ENCODE measurements at regions not wholly inside any gene's neighbourhood (a gene's known extent, or its start where the extent isn't known, plus 50 kb on each side); places are given as distances from the start of the nearest gene placed in this dataset.

- Histone ChIP-seq H3K27me3 (ENCODE audit: control insufficient read depth in 2 of 2, insufficient read depth in 2 of 2, low read length in 2 of 2) (no peaks in the 10 kb centered on the region), H3K79me2 (ENCODE audit: insufficient read depth, low read length) (no peaks in the 10 kb centered on the region), H3K4me3 (replicated peaks in 1 of 3; ENCODE audit: low read depth in 2 of 3, low read length in 3 of 3) (no peak overlapping the region), H3K27ac (ENCODE audit: low read depth in 1 of 2, low read length in 2 of 2) (no peak overlapping the region), H3K4me1 (ENCODE audit: control insufficient read depth in 1 of 2, insufficient read depth in 2 of 2, low read length in 2 of 2) (no peaks in the 10 kb centered on the region), H3K36me3 (replicated peaks in 1 of 2; ENCODE audit: control insufficient read depth in 1 of 2, insufficient read depth in 2 of 2, low read length in 2 of 2) (no peaks in the 10 kb centered on the region), H2AFZ (ENCODE audit: insufficient read depth, low read depth, low read length, poor library complexity, severe bottlenecking) (no peak overlapping the region), H3K4me2 (replicated peaks; ENCODE audit: extremely low read depth, low read length, poor library complexity, severe bottlenecking) (no peak overlapping the region), H3K9me3 (replicated peaks in 1 of 2; ENCODE audit: control insufficient read depth in 1 of 2, insufficient read depth in 1 of 2, low read length in 2 of 2) (no peaks in the 10 kb centered on the region), H3K9ac (ENCODE audit: insufficient read depth, low read length, poor library complexity, severe bottlenecking) (no peak overlapping the region), H4K20me1 (ENCODE audit: insufficient read depth, low read length) (no peaks in the 10 kb centered on the region)
- Mint-ChIP-seq H3K36me3 (no peaks in the 10 kb centered on the region), H3K9me3 (peaks cover 0 to 7% (median 0%) of the 10 kb centered on the region in 7 donors), H3K4me1 (no peaks in the 10 kb centered on the region), H3K27ac (no peak overlapping the region), H3K27me3 (ENCODE audit: low read depth in 3 of 3) (no peaks in the 10 kb centered on the region), H3K4me3 (no peak overlapping the region)
- no peak for DNase-seq
- 100% methylated on average over 1 of the region's 2 CpGs for WGBS (ENCODE audit: insufficient coverage)
- intact Hi-C loops (cut with micrococcal nuclease) = no loop called here
- TF ChIP-seq CTCF (IDR thresholded peaks at IDR 0.05) = no peak
Measured at GRCh38 chr1:218925777-218926176, 247.9 kb upstream of the LYPLAL1 start.

DNA sequence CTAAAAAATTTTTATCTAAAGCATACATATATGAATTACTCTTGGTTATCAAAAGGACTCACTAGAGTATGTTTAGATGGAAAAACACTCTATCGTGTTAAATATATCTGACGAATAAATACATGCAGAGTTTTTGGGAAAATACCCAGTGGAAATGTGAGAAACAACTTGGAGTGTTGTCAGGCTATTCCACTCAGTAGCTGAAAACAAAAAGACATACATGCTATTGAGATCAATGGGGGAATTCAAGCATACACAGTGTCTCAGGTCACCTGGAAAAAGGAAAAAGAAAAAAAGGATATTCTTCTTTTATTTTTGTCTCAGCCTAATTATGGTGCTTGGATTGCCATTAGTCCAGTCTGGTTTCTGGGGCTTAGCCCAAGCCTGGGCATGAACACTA is 247.0 kb upstream of the LYPLAL1 start:
- Histone ChIP-seq H3K27me3 (ENCODE audit: control insufficient read depth in 2 of 2, insufficient read depth in 2 of 2, low read length in 2 of 2) (no peaks in the 10 kb centered on the region), H3K36me3 (replicated peaks in 1 of 2; ENCODE audit: control insufficient read depth in 1 of 2, insufficient read depth in 2 of 2, low read length in 2 of 2) (no peaks in the 10 kb centered on the region), H3K4me2 (replicated peaks; ENCODE audit: extremely low read depth, low read length, poor library complexity, severe bottlenecking) (no peak overlapping the region), H2AFZ (ENCODE audit: insufficient read depth, low read depth, low read length, poor library complexity, severe bottlenecking) (no peak overlapping the region), H3K4me1 (ENCODE audit: control insufficient read depth in 1 of 2, insufficient read depth in 2 of 2, low read length in 2 of 2) (no peaks in the 10 kb centered on the region), H3K4me3 (replicated peaks in 1 of 3; ENCODE audit: low read depth in 2 of 3, low read length in 3 of 3) (no peak overlapping the region), H4K20me1 (ENCODE audit: insufficient read depth, low read length) (no peaks in the 10 kb centered on the region), H3K9ac (ENCODE audit: insufficient read depth, low read length, poor library complexity, severe bottlenecking) (no peak overlapping the region), H3K27ac (ENCODE audit: low read depth in 1 of 2, low read length in 2 of 2) (no peak overlapping the region), H3K9me3 (replicated peaks in 1 of 2; ENCODE audit: control insufficient read depth in 1 of 2, insufficient read depth in 1 of 2, low read length in 2 of 2) (no peaks in the 10 kb centered on the region), H3K79me2 (ENCODE audit: insufficient read depth, low read length) (no peaks in the 10 kb centered on the region)
- H3K4me1 Mint-ChIP-seq = no peaks in the 10 kb centered on the region
- H3K4me3 Mint-ChIP-seq = no peak overlapping the region
- TF ChIP-seq CTCF (IDR thresholded peaks at IDR 0.05) = no peak
- no peak overlapping the region for H3K27ac Mint-ChIP-seq
- peaks cover 0 to under 1% (median 0%) of the 10 kb centered on the region in 3 donors for H3K27me3 Mint-ChIP-seq (ENCODE audit: low read depth in 3 of 3)
- no CpG with 5 or more reads among the region's 2 CpGs for WGBS (ENCODE audit: insufficient coverage)
- DNase-seq = no peak
- H3K36me3 Mint-ChIP-seq = no peaks in the 10 kb centered on the region
- intact Hi-C loops (cut with micrococcal nuclease) = no loop called here
- H3K9me3 Mint-ChIP-seq = peaks cover 0 to 7% (median 0%) of the 10 kb centered on the region in 7 donors
